CD4-positive, alpha-beta T cell treated with Interleukin-21 for 1 hour (primary cell): ENCODE measurements at regions not wholly inside any gene's neighbourhood (a gene's known extent, or its start where the extent isn't known, plus 50 kb on each side); places are given as distances from the start of the nearest gene placed in this dataset.
A peak's percentile ranks its signal among the peaks of the same experiment; 100 is the strongest.

Source experiments
- DNase-seq: peaks from one replicate; pipeline ENCODE4 v3.0.0-alpha.2; 2020

DNA sequence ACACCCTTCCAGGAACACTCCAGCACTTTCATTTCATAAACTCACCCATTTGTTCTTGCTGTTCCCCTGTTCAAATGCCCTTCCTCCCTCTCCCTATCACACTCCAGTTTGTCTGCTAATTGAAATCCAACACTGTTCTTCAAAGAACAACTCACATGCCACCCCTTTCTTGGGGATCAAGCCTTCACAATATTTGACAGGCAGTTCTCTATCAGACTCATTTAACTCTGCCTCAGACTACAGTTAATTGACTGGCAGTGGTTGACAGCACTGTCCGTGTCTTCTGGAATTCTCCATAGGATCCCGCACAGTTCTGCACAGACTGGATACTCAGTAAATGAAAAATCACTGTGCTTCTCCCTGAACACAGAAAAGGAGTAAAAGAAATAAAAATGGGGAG lies 87.8 kb downstream of the PMP22 start:
- no peak for DNase-seq

DNA sequence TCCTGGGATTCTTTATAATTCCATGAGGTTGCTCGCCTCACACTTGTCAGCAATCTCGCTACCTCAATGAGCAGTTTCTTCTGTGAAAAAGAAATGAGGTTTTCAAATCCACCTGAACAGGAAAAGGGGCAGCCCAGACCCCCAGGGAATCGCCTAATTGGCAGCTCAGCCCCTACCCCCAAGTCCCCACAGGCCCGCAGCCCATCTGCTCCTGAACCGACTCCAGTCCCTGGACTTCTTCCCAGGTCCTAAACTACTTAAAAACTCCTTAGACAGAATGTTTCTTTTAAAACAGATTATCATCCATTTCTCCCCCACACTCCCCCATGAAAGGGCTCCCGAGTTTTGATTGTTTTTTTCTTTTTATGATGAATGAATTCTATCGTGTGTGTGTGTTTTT lies 89.8 kb downstream of the PMP22 start:
- no peak for DNase-seq

DNA sequence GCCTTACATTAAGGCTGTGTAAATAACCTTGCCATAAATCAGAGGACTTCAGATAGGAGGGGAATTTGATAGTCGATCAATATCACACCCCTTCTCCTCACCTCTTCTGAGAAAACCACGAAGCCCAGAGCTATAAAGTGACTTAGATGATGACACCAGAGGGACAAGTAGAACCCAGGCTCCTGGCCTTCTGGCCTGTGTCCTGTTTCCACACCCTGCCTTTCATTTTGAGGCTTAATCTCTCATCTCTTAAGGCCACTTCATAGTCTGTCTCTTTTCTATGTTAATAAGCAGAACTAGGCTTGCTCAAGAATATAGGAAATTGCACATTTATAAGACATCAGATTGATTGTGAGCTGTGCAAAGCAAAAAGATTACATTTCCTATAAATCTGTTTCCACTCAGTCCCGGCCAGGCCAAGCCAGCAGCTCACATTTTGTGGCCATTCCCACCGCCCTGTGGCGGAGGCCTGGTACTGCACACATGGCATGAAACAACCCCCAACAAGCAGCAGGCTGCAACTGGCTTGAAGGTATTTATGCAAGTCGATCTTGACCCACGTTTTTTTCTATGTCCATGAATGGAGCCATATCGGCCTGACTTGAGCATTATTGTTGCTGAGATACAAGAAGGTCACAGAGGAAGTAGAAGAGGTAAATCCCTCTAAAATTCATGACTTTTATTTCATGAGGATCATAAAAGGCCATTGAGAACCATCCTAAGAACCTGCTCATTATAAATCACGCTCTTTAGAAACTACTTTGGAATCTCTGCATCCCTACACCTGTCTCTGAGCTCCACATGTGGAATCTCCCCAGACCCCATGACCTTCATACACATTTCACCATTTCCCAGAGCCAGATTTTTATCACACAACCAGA lies 93.7 kb downstream of the PMP22 start:
- peak; percentile 6 for DNase-seq

DNA sequence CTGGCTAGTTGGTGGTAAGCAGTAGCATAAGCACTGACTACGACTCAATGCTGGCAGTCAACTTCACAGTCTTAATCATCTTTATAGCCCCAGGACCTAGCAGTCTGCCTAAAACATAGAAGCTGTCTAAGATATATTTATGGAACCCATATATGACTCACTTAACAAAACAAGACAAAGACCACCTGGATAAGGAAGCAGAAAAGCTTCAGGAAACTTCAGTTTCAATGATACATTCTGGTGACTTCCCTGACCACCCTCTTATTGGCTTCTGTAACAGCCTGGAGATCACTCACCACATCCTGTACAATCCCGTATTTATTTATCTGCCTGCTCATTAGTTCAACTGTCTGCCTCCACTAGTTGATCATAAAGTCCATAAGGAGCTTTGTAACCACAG lies 95.5 kb downstream of the PMP22 start:
- DNase-seq: no peak

DNA sequence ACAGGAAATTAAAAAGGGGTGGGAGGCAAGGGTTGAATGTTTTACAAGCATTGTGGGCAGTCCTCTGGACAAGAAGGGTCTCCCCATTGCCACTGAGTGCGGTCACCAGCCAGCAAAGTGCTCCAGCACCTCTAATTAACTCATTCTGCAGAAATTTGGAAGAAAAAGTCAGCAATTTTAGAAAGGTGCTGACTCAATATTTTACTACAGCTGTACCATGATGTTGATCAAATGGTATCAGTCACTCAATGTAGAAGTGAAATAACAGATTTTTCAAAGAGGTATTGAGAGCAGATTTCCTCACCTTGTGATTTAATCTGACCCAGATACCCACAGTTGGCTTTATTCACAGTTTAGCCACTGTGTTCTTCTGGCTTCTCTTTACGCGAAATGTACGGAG lies 96.7 kb downstream of the PMP22 start:
- DNase-seq: no peak

DNA sequence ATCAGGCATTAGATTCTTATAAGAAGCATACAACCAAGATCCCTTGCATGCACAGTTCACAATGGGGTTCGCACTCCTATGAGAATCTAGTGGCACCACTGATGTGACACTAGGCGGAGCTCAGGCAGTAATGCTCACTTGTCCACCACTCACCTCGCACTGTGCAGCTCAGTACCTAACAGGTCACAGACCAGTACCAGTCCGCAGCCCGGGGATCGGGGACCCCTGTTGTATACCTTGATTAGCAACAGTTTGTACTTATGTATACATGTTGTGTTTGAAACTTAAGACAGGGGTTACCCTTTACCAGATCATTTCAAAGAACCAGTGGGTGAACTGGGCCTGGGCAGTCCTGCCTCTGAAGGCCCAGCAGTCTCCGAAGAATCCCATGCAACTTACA lies 103.7 kb downstream of the PMP22 start:
- DNase-seq: no peak

DNA sequence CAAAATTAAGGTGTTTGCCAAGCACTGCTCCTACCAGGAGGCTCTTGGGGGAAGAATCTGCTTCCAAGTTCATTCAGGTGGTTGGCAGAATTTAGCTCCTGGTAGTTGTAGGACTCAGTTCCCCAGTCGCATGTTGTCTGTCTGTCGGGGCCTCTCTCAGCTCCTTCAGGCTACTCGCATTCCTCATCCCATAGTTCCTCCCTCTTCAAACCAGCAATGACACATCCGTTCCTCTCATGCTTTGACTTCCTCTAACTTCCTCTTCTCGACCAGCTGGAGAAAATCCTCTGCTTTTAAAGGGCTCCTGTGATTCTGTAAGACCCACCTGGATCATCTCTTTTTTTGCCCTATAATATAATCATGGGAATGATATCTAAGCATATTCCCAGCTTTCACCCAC lies 108.1 kb downstream of the PMP22 start:
- no peak for DNase-seq

DNA sequence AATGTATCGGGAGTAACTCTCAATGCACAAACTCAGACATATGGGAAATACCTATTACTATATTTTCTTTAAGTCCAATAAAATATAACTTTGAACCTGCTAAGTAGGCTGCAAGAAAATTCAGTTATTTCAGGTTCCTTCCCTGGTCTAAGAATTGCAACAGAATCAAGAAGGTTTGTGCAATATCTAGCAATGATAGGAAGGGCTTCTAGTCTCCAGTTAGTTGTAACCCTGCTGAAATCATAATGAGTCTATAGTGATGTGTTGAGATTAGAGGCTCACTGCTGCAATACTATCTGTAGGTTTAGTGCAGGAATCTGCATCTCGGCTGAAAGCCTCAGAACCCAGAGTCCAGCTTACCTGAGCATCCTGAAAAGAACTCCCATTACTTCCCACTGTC lies 110.5 kb downstream of the PMP22 start:
- DNase-seq: no peak

DNA sequence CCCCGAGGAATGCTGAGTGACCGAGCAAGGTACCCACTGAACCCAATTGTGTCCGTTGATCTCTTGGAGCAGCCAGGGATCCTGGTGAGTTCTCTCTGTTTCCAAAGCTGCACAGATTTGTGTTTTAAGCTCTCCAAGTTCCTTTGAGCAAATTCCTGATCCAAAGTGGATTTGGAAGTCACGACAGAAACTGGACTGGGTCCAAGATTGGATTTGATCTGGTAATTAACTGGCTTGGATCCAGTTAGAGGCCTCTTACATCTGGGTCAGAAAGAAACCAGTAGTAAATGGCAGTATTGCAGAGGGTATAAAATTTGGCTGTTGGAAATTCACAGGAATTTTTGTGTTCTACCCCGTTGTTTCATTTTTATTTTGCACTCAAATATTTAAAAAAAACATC lies 119.5 kb downstream of the PMP22 start:
- DNase-seq: no peak

DNA sequence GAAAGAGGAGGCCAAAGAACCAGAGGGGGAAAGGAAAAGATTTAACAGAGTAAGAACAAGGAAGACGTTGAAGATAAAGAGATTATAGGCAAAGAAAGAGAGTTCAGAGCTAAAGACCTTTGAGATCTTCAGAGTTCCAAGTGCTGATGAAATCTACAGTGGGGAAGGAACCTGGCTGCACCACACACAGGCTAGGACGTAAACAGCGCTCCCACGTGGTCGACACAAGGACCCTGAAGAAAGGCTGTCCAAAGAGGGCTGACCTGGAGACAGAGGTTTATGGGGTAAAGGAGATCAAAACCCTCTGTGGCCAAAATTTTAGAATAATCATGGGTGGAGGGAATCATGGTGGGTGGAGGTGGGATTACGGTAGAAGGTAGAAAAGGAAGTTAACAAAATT lies 121.6 kb downstream of the PMP22 start:
- no peak for DNase-seq

DNA sequence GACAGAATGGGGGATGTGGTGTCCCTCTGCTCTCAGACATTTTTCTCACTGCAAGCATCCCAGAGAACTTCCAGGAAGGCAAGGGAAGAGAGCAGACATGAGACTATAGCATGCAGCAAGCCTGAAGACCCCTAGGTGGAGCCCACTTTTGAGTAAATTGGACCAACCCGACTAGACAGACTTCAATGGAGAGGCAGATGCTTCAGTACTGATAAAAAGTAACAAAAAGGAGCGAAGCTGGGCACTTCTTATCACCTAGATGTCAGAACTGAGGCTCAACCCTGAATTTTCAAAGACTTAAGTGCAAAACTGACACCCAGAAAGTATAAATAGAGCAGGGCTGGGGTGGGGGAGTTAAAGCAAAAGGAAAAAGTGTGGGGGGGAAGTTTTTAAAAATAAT lies 130.8 kb downstream of the PMP22 start:
- no peak for DNase-seq

DNA sequence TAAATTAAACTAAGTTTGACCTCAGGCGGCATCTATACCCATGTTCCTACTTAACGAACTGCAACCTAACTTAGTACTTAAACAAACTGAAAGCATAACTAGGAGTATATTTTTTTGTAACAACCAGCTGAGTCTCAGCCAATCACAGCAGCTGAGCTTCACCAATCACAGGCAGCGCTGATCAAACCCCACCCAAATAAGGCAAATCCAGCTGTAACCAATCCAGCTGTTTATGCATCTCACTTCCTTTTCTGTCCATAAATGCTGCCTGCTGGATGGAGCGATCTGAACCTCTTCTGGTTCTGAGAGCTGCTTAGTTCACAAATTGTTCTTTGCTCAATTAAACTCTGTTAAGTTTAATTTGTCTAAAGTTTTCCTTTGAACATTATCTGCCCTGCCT lies 131.3 kb downstream of the PMP22 start:
- no peak for DNase-seq

DNA sequence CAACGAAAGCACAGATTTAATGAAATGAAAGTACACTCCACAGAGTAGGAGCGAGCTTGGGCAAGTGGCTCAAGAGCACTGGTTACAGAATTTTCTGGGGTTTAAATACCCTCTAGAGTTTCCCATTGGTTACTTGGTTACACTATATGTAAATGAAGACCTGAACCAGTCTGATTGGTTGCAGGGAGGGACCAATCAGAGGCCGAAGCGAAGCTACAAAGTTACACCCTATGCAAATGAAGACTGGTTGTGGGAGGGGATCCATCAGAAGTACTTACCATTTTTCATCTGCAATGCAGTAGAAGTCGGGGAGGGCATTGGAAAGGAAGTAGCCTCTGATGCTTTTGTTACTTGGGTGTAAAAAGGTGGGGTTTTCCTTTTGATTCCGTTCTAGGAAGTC lies 132.0 kb downstream of the PMP22 start:
- DNase-seq: no peak

DNA sequence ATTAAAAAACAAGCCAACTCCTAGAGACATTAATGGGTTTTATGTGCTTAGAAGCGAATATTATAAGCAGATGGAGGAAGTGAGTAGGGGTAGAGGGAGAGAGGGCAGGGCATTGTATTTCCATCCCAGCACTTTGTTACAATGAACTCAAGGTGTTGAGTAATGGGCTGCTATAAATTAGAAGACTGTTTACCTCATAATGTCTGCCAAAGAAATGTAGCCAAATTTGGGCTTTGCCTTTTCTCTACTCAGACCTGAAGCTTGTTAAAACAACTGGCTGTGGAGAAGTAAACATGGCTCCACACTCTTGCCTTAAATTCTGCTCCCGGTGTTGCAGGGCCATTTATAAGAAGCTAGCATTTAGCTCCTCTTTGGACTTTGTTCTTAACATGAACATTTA lies 134.7 kb downstream of the PMP22 start:
- no peak for DNase-seq

DNA sequence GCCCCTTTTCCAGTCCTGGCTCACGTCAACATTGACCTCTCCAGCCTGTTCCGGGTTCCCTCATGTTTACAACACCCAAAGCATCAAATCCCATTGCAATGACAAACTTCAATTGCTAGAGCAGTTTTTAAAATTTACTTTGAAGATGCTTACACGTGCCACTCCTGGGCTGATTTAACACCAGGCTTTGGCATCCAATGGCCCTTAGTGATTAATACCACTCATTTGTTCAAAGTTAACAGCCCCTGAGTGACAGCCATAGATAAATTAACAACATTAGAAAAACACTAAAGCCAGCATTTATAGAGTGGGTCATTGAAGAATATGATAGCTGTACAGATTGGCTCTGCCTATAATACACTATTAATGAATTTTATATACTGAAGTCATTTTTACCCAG lies 135.1 kb downstream of the PMP22 start:
- DNase-seq: no peak

DNA sequence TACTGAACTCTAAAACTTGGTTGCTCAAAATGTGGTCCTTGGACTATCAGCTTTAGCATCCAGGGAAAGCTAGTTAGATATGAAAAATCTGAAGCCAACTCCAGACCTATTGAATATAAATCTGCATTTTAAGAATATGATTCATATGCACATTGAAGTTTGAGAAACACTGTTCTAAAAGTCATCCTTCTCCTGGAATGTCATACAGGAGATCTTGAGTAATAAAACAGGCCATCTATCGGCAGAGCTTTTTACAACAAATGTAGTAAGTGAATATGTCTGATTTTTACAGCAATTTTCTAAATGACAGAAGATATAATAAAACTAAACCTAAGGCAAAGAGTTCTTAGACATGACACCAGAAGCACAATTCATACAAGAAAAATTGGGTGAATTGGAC lies 140.4 kb downstream of the PMP22 start:
- DNase-seq: no peak

DNA sequence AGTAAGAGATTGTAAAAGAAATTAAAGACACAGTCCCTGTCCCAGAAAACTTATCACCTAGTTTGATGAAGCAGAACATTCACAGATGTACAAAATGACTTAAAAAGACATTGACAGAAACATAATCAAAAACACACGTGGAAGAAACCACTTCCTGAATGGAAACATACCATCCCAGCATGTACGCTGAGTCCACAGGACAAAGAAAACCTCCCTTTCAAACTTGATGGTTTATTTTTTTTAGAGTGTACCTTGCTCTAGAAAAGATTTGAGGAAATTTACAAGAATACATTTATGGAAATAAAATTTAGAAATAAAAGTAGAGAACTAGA lies 140.9 kb downstream of the PMP22 start:
- DNase-seq: no peak

DNA sequence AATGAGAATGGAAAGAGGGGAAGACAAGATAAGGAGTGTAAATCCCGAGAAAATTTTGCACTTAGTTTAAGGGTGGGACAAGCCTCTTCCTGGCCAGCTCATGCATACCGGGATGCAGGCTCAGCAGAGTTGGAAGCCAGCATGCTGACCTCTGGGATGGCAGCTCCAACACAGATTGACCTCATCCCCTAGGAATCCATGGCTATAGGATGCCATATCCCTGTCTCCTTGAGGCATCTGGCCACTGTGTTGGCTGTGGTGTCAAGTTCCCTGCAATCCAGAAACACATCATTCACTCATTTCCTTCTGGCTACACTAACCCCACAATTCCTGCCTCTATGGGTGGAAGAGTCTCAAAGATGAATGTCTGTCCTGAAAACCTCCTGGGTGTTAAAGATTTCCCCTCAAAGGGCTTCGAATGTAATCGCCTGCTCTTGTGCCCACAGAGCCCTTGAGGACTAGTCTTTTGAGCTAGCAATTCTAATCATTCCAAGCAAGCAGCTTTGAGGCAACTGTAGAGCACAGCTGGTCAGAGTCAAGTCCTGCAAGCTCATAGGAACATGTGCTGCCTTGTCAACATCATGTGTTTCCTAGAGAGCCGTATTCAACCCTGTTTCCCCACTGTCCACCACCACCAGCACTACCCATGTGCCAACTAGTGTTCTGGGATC lies 141.4 kb downstream of the PMP22 start:
- no peak for DNase-seq

DNA sequence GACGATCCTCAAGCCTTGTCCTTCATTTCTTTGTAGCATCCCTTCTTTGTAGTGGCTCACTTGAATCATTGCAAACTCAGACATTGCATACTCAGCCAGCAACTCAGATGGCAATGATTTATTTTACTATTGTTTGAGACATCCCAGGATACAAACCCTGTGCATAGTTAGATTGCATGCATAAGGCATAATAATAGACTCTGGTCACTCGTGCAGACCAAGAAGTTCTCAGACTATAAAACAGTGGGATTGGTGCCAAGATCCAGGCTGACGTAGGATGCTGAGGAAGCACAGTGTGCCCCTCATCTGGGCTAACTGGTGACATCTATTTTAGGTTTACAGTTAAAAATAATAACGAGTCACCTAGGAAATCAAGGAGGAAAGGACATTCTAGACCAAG lies 142.3 kb downstream of the PMP22 start:
- no peak for DNase-seq

DNA sequence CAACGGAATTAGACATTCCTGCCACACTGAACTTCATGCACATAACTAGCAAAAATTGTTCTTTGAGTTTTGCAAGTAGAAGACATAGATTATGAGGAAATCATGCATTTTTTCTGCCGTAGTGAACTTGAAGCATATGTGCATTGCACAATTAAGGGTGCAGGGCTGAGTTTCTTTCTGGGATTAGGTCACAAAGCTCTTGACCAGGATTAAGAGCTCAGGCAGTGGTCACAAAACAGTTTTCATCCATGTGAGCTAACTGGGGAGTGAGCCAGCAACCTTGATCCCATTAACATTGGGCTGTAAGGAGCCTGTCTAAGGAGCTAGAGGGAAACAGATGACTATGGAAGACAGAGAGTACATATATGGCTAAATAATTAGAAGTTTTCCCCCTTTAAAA lies 143.7 kb downstream of the PMP22 start:
- DNase-seq: no peak

DNA sequence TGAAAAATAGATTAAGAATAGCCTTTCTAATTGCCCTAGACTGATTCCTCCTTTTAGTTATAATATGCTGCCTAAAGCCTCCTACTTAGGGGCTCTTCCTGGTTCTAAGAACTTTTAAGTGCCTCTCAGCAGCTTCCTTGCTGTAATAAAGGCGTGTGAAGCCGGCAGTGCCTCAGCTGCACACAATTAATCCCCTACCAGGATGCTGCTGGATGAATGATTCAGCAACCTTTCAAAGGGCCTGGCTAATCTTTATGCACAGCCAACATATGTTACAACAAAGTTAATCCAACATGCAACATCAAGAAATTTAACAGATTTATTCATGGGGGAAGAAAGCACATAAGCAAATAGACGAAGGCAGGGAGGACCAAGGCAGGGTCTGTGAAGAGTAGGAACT lies 145.2 kb downstream of the PMP22 start:
- no peak for DNase-seq

DNA sequence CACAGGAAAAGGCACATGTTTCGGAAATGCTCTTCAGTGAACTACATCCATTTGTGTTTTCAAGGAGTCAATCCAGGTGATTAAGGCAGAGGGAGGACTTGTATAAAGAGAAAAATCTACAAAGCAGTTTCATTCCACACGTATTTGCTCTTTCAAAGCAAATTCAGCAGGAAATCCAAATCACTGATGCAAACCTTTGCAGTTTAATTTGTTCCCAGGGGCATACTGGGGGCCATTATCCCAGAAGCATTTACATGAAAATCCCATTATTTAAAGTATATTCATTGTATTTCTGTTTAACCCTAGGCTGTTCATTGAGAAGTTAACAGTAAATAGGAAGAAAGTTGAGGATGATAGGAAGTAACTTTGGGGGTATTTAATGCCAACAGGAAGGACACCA lies 147.9 kb downstream of the PMP22 start:
- DNase-seq: no peak

DNA sequence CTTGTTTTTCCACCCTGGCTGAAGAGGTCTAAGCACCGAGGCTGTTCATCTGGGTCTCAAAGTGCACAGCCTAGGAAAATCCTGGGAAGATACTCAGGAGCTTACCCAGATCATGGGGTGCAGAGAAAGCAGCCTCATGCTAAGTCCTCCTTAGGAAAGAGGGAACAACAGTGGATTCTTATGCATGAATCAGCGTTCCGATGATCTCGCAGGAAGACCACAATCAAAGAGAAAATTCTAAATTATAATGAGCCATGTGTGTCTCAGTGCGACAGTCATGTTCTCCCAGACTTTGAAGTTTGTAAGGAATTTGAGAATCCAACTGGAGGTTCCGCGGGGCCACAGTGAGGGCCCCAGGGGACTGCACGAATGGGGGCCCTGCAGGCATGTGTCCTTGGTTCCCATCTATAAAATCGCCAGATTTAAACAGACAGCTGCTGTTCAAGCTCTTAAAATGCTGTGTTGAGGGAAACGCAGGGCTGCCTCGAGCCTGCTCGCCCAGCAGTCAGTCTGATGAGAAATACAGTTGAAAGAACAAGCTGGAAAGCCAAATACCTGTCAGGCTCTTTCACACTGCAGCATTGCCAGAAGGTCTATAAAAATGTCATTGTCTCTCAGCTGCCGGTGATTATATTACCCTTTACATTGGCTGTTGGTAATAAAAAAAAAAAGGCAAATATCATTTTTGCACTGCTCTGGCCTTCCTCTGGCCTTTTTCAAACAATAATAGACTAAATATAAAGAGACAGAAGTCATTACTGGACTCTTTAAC lies 152.1 kb downstream of the PMP22 start:
- DNase-seq: no peak

DNA sequence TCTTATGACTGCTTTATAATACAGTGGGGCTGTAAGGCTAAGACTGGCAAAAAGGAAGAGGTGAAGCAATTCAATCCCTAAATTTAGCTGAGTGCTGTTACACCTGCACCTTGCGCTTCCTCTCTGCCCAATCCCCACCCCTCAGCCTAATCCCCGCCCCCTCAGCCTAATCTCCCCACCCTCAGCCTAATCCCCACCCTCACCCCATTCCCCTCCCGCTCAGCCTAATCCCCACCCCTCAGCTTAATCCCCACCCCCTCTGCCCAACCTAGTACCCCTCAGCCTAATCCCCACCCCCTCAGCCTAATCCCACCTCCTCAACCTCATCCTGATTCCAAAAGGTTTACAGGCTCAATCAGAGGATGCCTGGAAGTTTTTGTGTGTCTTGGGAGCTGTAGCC lies 155.5 kb downstream of the PMP22 start:
- no peak for DNase-seq
